HL-60 (cell line): ENCODE measurements at regions not wholly inside any gene's neighbourhood (a gene's known extent, or its start where the extent isn't known, plus 50 kb on each side); places are given as distances from the start of the nearest gene placed in this dataset.

Source experiments
- CTCF ChIP-seq: IDR thresholded peaks from one replicate; pipeline ENCODE4 v1.5.1; 2011; ENCODE audit warnings: low read length, control low read depth, inconsistent platforms; ENCODE audit not compliant: insufficient read depth
- TF ChIP-seq, protein P1 (sequence below): IDR thresholded peaks from 2 replicates; pipeline ENCODE4 v1.6.1; 2012; ENCODE audit warnings: low read depth; ENCODE audit not compliant: insufficient replicate concordance

DNA sequence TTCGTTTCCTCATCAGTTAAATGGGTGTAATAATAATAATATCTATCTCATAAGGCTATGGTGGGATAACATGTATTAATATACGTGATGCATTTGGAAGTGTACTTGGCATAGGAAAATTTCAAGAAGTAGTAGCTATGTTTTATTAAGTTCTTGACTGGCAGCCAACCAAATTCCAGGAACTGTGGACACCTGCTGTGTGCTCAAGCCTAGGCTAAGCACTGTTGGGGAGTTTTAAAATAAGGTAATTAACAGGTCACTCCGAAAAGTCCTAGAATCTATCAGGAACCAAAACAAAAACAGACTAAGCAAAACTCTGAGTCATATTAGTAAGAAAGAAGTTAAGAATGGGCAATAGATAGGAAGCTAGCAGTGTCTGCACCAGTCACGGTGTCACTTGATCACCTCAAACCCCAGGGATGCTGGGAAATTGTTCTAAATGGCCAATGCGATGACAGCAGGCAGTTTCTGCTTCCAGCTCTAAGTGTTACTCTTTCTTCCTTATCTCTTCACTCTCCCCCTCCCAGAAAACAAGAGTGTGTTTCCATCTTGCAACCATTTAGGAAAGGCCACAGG is 92.0 kb upstream of the GDF10 start:
- TF ChIP-seq CTCF, result no peak
- TF ChIP-seq, protein P1, sequence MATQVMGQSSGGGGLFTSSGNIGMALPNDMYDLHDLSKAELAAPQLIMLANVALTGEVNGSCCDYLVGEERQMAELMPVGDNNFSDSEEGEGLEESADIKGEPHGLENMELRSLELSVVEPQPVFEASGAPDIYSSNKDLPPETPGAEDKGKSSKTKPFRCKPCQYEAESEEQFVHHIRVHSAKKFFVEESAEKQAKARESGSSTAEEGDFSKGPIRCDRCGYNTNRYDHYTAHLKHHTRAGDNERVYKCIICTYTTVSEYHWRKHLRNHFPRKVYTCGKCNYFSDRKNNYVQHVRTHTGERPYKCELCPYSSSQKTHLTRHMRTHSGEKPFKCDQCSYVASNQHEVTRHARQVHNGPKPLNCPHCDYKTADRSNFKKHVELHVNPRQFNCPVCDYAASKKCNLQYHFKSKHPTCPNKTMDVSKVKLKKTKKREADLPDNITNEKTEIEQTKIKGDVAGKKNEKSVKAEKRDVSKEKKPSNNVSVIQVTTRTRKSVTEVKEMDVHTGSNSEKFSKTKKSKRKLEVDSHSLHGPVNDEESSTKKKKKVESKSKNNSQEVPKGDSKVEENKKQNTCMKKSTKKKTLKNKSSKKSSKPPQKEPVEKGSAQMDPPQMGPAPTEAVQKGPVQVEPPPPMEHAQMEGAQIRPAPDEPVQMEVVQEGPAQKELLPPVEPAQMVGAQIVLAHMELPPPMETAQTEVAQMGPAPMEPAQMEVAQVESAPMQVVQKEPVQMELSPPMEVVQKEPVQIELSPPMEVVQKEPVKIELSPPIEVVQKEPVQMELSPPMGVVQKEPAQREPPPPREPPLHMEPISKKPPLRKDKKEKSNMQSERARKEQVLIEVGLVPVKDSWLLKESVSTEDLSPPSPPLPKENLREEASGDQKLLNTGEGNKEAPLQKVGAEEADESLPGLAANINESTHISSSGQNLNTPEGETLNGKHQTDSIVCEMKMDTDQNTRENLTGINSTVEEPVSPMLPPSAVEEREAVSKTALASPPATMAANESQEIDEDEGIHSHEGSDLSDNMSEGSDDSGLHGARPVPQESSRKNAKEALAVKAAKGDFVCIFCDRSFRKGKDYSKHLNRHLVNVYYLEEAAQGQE, result no peak
